Fibroblast of lung (primary cell): ENCODE measurements at regions not wholly inside any gene's neighbourhood (a gene's known extent, or its start where the extent isn't known, plus 50 kb on each side); places are given as distances from the start of the nearest gene placed in this dataset.
"Not testable (repeated sequence)": the region's sequence is repeated elsewhere in the genome, so short reads cannot be mapped to it uniquely, and the experiment has no call there.

Experiments
- DNase-seq, 2 donors: peaks; one replicate each; pipeline versions ENCODE4 v3.0.0 to v3.0.0-alpha.2; 2010; ENCODE audit warnings: low read depth in 2 of 2
- H2AFZ ChIP-seq: 2 replicates; pipeline ENCODE4 v1.5.1; 2012; ENCODE audit warnings: low read length, control low read depth, inconsistent platforms
- H3K27ac ChIP-seq: 2 replicates; pipeline ENCODE4 v1.5.1; 2011; ENCODE audit warnings: low read length, control low read depth; ENCODE audit not compliant: insufficient read depth
- H3K27me3 ChIP-seq: 2 replicates; pipeline ENCODE4 v1.5.1; 2011; ENCODE audit warnings: mild to moderate bottlenecking, low read length; ENCODE audit not compliant: control insufficient read depth, insufficient read depth
- H3K36me3 ChIP-seq: 2 replicates; pipeline ENCODE4 v1.5.1; 2011; ENCODE audit warnings: low read length; ENCODE audit not compliant: control insufficient read depth, insufficient read depth
- H3K4me1 ChIP-seq: 2 replicates; pipeline ENCODE4 v1.5.1; 2011; ENCODE audit warnings: low read length; ENCODE audit not compliant: control insufficient read depth, insufficient read depth; ENCODE audit errors: extremely low read depth
- H3K4me2 ChIP-seq: 2 replicates; pipeline ENCODE4 v1.5.1; 2011; ENCODE audit warnings: low read length, control low read depth; ENCODE audit not compliant: insufficient read depth; ENCODE audit errors: extremely low read depth
- H3K4me3 ChIP-seq, 4 experiments: fragments of 200-600 bp in 1 of 4; sonication (generic) in 1 of 4; replicated peaks in 1 of 4; 2 replicates each; pipeline ENCODE4 v1.5.1; 2011 to 2016; ENCODE audit warnings: low read length in 4 of 4, low read depth in 3 of 4, mild to moderate bottlenecking in 3 of 4, control low read depth in 2 of 4, inconsistent platforms in 1 of 4, mixed read lengths in 1 of 4; ENCODE audit not compliant: insufficient read depth in 1 of 4; ENCODE audit errors: control extremely low read depth in 1 of 4
- H3K79me2 ChIP-seq: 2 replicates; pipeline ENCODE4 v1.5.1; 2012; ENCODE audit warnings: mild to moderate bottlenecking, low read length, inconsistent platforms; ENCODE audit not compliant: control insufficient read depth, insufficient read depth
- H3K9ac ChIP-seq: 2 replicates; pipeline ENCODE4 v1.5.1; 2011; ENCODE audit warnings: mild to moderate bottlenecking, low read length, control low read depth; ENCODE audit not compliant: insufficient read depth
- H3K9me3 ChIP-seq: 2 replicates; pipeline ENCODE4 v1.5.1; 2012; ENCODE audit warnings: low read depth, low read length; ENCODE audit not compliant: control insufficient read depth, insufficient read depth
- H4K20me1 ChIP-seq: 2 replicates; pipeline ENCODE4 v1.5.1; 2011; ENCODE audit warnings: low read length; ENCODE audit not compliant: control insufficient read depth, insufficient read depth; ENCODE audit errors: extremely low read depth
- EZH2 ChIP-seq: IDR thresholded peaks from 2 replicates; pipeline ENCODE4 v1.5.1; 2012; ENCODE audit warnings: low read length, control low read depth, mild to moderate bottlenecking; ENCODE audit errors: missing control alignments
- TF ChIP-seq, protein P1 (sequence below), 2 donors: IDR thresholded peaks in 1 of 2; conservative IDR thresholded peaks in 1 of 2; 1 replicate in 1 of 2; 2 replicates in 1 of 2; pipeline ENCODE4 v1.5.1; 2011 to 2012; ENCODE audit warnings: low read length in 2 of 2, control low read depth in 1 of 2, inconsistent platforms in 1 of 2, low read depth in 1 of 2, mild to moderate bottlenecking in 1 of 2

DNA sequence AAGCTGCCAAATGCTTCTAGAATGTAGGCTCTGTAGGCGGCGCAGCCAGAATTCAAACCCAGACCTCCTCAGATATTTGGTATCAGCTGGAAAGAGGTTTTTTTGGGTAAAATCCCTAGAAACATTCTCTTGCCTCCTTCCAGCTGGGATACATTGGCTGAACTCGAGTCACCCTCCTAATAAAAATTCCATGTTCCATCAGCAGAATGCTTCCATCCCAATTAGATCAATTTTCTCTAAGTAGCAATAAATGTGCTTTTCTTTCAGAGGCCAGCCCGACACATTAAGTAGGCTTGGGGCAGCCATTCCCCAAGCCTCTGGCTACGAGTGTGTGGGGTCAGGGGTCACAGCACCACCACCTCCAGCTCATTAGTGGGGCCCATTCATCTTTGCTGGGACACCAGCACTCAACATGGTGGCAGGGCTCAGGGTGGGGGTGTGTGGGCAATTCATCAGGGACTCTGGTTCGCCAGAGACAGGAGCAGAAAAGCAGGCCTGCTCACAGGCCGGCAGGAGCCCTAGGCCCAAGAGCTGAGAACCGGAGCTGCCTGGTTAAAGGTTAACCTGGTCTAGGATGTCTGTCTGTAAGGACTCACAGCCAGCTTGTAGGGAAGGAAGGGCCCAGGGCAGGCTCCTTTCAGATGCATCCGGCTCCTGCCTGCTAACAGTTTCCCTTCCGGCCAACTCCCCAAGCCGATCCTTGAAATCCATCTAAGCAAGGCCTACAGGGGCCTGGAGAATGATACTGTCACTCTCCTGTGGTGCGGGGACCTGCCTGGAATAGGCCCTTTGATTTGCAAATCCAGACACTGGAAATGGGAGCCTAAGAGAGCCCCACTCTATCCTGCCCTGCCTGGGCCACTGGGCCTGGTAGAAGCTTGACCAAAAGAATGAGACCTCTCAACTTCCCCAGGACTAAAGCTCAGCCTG, 159.1 kb upstream of the TOP1 start:
- no peak overlapping the region for H3K9ac ChIP-seq
- peak overlapping the region; percentile 65 for H3K4me2 ChIP-seq
- H2AFZ ChIP-seq, result no peak overlapping the region
- H3K27ac ChIP-seq, result no peak overlapping the region
- TF ChIP-seq, protein P1, sequence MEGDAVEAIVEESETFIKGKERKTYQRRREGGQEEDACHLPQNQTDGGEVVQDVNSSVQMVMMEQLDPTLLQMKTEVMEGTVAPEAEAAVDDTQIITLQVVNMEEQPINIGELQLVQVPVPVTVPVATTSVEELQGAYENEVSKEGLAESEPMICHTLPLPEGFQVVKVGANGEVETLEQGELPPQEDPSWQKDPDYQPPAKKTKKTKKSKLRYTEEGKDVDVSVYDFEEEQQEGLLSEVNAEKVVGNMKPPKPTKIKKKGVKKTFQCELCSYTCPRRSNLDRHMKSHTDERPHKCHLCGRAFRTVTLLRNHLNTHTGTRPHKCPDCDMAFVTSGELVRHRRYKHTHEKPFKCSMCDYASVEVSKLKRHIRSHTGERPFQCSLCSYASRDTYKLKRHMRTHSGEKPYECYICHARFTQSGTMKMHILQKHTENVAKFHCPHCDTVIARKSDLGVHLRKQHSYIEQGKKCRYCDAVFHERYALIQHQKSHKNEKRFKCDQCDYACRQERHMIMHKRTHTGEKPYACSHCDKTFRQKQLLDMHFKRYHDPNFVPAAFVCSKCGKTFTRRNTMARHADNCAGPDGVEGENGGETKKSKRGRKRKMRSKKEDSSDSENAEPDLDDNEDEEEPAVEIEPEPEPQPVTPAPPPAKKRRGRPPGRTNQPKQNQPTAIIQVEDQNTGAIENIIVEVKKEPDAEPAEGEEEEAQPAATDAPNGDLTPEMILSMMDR (conservative IDR thresholded peaks at IDR 0.05 in 1 of 2, IDR thresholded peaks at IDR 0.05 in 1 of 2; ENCODE audit: low read depth in 1 of 2, low read length in 2 of 2), result no peak
- no peak for TF ChIP-seq EZH2
- peaks cover 13% of the 10 kb centered on the region for H3K4me1 ChIP-seq
- H3K36me3 ChIP-seq, result no peaks in the 10 kb centered on the region
- no peaks in the 10 kb centered on the region for H4K20me1 ChIP-seq
- no peaks in the 10 kb centered on the region for H3K9me3 ChIP-seq
- no peaks in the 10 kb centered on the region for H3K79me2 ChIP-seq
- no peaks in the 10 kb centered on the region for H3K27me3 ChIP-seq
- peak overlapping the region in 1 of 4 experiments; percentile 12 for H3K4me3 ChIP-seq
- no peak for DNase-seq

GRCh38 chr20:40875116-40876085, 153.2 kb upstream of the TOP1 start:
- no peak overlapping the region for H3K4me2 ChIP-seq
- no peaks in the 10 kb centered on the region for H3K9me3 ChIP-seq
- no peak overlapping the region for H3K4me3 ChIP-seq
- H4K20me1 ChIP-seq, result no peaks in the 10 kb centered on the region
- no peaks in the 10 kb centered on the region for H3K4me1 ChIP-seq
- no peak for DNase-seq
- TF ChIP-seq EZH2, result no peak
- TF ChIP-seq, protein P1 (conservative IDR thresholded peaks at IDR 0.05 in 1 of 2, IDR thresholded peaks at IDR 0.05 in 1 of 2; ENCODE audit: low read depth in 1 of 2, low read length in 2 of 2), result no peak
- H3K27me3 ChIP-seq, result no peaks in the 10 kb centered on the region
- H3K36me3 ChIP-seq, result no peaks in the 10 kb centered on the region
- H3K9ac ChIP-seq, result no peak overlapping the region
- no peaks in the 10 kb centered on the region for H3K79me2 ChIP-seq
- no peak overlapping the region for H3K27ac ChIP-seq
- H2AFZ ChIP-seq, result no peak overlapping the region

GRCh38 chr20:40878099-40878498, 150.5 kb upstream of the TOP1 start:
- not testable (repeated sequence) for H3K9me3 ChIP-seq, H3K27ac ChIP-seq, H3K79me2 ChIP-seq, H4K20me1 ChIP-seq, H3K4me1 ChIP-seq, H2AFZ ChIP-seq, H3K4me3 ChIP-seq, DNase-seq, H3K27me3 ChIP-seq, H3K4me2 ChIP-seq, H3K9ac ChIP-seq, H3K36me3 ChIP-seq
